H4 (cell line): ENCODE measurements at regions not wholly inside any gene's neighbourhood (a gene's known extent, or its start where the extent isn't known, plus 50 kb on each side); places are given as distances from the start of the nearest gene placed in this dataset.

Experiments
- DNase-seq: peaks from one replicate; pipeline ENCODE4 v3.0.0-alpha.2; 2015; ENCODE audit warnings: low spot score

GRCh38 chr14:87000081-87000480 is 992.9 kb downstream of the GALC start:
- DNase-seq = no peak

- no peak for DNase-seq
Measured at GRCh38 chr14:86999036-86999435, 993.9 kb downstream of the GALC start.

- DNase-seq = no peak
Measured at GRCh38 chr14:86997271-86997670, 995.7 kb downstream of the GALC start.

GRCh38 chr14:86990396-86990795 is 1002.6 kb downstream of the GALC start:
- DNase-seq = no peak

GRCh38 chr14:86989285-86989684 is 1003.7 kb downstream of the GALC start:
- DNase-seq = no peak

GRCh38 chr14:86987966-86988365 is 1005.0 kb downstream of the GALC start:
- no peak for DNase-seq

- DNase-seq = no peak
Measured at GRCh38 chr14:86973177-86973576, 1019.8 kb downstream of the GALC start.

- no peak for DNase-seq
Measured at GRCh38 chr14:86971292-86971691, 1021.7 kb downstream of the GALC start.

GRCh38 chr14:86961106-86961716 is 1031.8 kb downstream of the GALC start:
- DNase-seq = peak; percentile 4

- no peak for DNase-seq
Measured at GRCh38 chr14:86955771-86956354, 1037.1 kb downstream of the GALC start.

GRCh38 chr14:86954623-86955022 is 1038.4 kb downstream of the GALC start:
- no peak for DNase-seq

GRCh38 chr14:86946446-86946845 is 1046.5 kb downstream of the GALC start:
- no peak for DNase-seq

- DNase-seq = no peak
Measured at GRCh38 chr14:86944434-86944833, 1048.5 kb downstream of the GALC start.

- no peak for DNase-seq
Measured at GRCh38 chr14:86943391-86944365, 1049.3 kb downstream of the GALC start.

GRCh38 chr14:86942936-86943335 is 1050.0 kb downstream of the GALC start:
- DNase-seq = no peak

- DNase-seq = peak; percentile 5
Measured at GRCh38 chr14:86940106-86940505, 1052.9 kb downstream of the GALC start.

GRCh38 chr14:86938320-86938719 is 1054.7 kb downstream of the GALC start:
- DNase-seq = no peak

- no peak for DNase-seq
Measured at GRCh38 chr14:86936556-86936955, 1056.4 kb downstream of the GALC start.

GRCh38 chr14:86935241-86935885 is 1057.6 kb downstream of the GALC start:
- peak; percentile 60 for DNase-seq

GRCh38 chr14:86933958-86934595 is 1058.9 kb downstream of the GALC start:
- no peak for DNase-seq

GRCh38 chr14:86933460-86933859 is 1059.5 kb downstream of the GALC start:
- DNase-seq = peak; percentile 33

- DNase-seq = no peak
Measured at GRCh38 chr14:86915406-86915805, 1077.6 kb downstream of the GALC start.
